ENCODE measurements at regions not wholly inside any gene's neighbourhood (a gene's known extent, or its start where the extent isn't known, plus 50 kb on each side); places are given as distances from the start of the nearest gene placed in this dataset.
"Not testable (repeated sequence)": the region's sequence is repeated elsewhere in the genome, so short reads cannot be mapped to it uniquely, and the experiment has no call there.

- no peak overlapping the region for H3K4me3 ChIP-seq (replicated peaks; ENCODE audit: low read depth, low read length)
- DNase-seq (ENCODE audit: low read depth): no peak
- no peak for TF ChIP-seq CTCF (IDR thresholded peaks at IDR 0.05; ENCODE audit: low read length, missing control alignments)
These were observed 226.7 kb upstream of the NOCT start for GRCh38 chr4:138788857-138789256.

- TF ChIP-seq CTCF (IDR thresholded peaks at IDR 0.05; ENCODE audit: low read length, missing control alignments): no peak
- no peak for DNase-seq (ENCODE audit: low read depth)
These were observed 227.3 kb upstream of the NOCT start for GRCh38 chr4:138788267-138788790.

GRCh38 chr4:138779761-138780160 lies 235.8 kb upstream of the NOCT start:
- DNase-seq (ENCODE audit: low read depth); H3K4me3 ChIP-seq (replicated peaks; ENCODE audit: low read depth, low read length): not testable (repeated sequence)

More at GRCh38 chr4:138788267-138788790, 227.3 kb upstream of the NOCT start:
- no peak overlapping the region for H3K4me3 ChIP-seq (replicated peaks; ENCODE audit: low read depth, low read length)

- no peak for DNase-seq (ENCODE audit: low read depth)
- H3K4me3 ChIP-seq (replicated peaks; ENCODE audit: low read depth, low read length): no peak overlapping the region
- TF ChIP-seq CTCF (IDR thresholded peaks at IDR 0.05; ENCODE audit: low read length, missing control alignments): no peak
These were observed 239.7 kb upstream of the NOCT start for GRCh38 chr4:138775890-138776289.

- no peak for DNase-seq (ENCODE audit: low read depth)
- H3K4me3 ChIP-seq (replicated peaks; ENCODE audit: low read depth, low read length): no peak overlapping the region
- no peak for TF ChIP-seq CTCF (IDR thresholded peaks at IDR 0.05; ENCODE audit: low read length, missing control alignments)
These were observed 240.1 kb upstream of the NOCT start for GRCh38 chr4:138775489-138775888.

GRCh38 chr4:138774940-138775339 lies 240.6 kb upstream of the NOCT start:
- no peak overlapping the region for H3K4me3 ChIP-seq (replicated peaks; ENCODE audit: low read depth, low read length)
- no peak for DNase-seq (ENCODE audit: low read depth)
- no peak for TF ChIP-seq CTCF (IDR thresholded peaks at IDR 0.05; ENCODE audit: low read length, missing control alignments)

- not testable (repeated sequence) for DNase-seq (ENCODE audit: low read depth); H3K4me3 ChIP-seq (replicated peaks; ENCODE audit: low read depth, low read length)
These were observed 241.5 kb upstream of the NOCT start for GRCh38 chr4:138774125-138774524.

GRCh38 chr4:138773321-138773720 lies 242.3 kb upstream of the NOCT start:
- no peak for DNase-seq (ENCODE audit: low read depth)
- no peak for TF ChIP-seq CTCF (IDR thresholded peaks at IDR 0.05; ENCODE audit: low read length, missing control alignments)

More at GRCh38 chr4:138773321-138773720, 242.3 kb upstream of the NOCT start:
- H3K4me3 ChIP-seq (replicated peaks; ENCODE audit: low read depth, low read length): no peak overlapping the region

Data from fibroblast of pulmonary artery (primary cell).